ENCODE measurements at regions not wholly inside any gene's neighbourhood (a gene's known extent, or its start where the extent isn't known, plus 50 kb on each side); places are given as distances from the start of the nearest gene placed in this dataset.

GRCh38 chr12:123069436-123070266 is 81.2 kb downstream of the PITPNM2 start (continued):
- TF ChIP-seq ASH2L (IDR thresholded peaks at IDR 0.05; ENCODE audit: insufficient read length, low read depth, low read length), result peak; percentile 59
- no peak for TF ChIP-seq SYNCRIP (IDR thresholded peaks at IDR 0.05; ENCODE audit: insufficient read depth, low read depth, low read length)
- TF ChIP-seq RXRA (CRISPR knock-in tag; IDR thresholded peaks at IDR 0.05), result 0 out of 2 replicates have a peak, but pooled peaks have one; percentile 3
- no peak for TF ChIP-seq CREBL2 (CRISPR knock-in tag; IDR thresholded peaks at IDR 0.05; ENCODE audit: borderline replicate concordance)
- TF ChIP-seq CEBPB (IDR thresholded peaks at IDR 0.05; ENCODE audit: borderline replicate concordance, low read depth, low read length), result peak; percentile 31; the same call in 1 of the 2 replicates
- peak; percentile 22; the same call in 1 of the 2 replicates for TF ChIP-seq IKZF5 (CRISPR knock-in tag; IDR thresholded peaks at IDR 0.05)
- TF ChIP-seq NKX3-1 (CRISPR knock-in tag; IDR thresholded peaks at IDR 0.05), result no peak
- TF ChIP-seq TAF15 (IDR thresholded peaks at IDR 0.05; ENCODE audit: low read depth, low read length, poor library complexity, severe bottlenecking), result no peak
- TF ChIP-seq ZNF749 (CRISPR knock-in tag; IDR thresholded peaks at IDR 0.05; ENCODE audit: borderline replicate concordance), result no peak
- no peak for TF ChIP-seq ZNF776 (CRISPR knock-in tag; IDR thresholded peaks at IDR 0.05)
- 0 out of 2 replicates have a peak, but pooled peaks have one; percentile 22 for TF ChIP-seq ZNF280D (CRISPR knock-in tag; IDR thresholded peaks at IDR 0.05)
- TF ChIP-seq ZNF605 (CRISPR knock-in tag; IDR thresholded peaks at IDR 0.05), result peak; percentile 41; the same call in 1 of the 2 replicates
- 0 out of 2 replicates have a peak, but pooled peaks have one; percentile 29 for TF ChIP-seq SMAD3 (CRISPR knock-in tag; IDR thresholded peaks at IDR 0.05)
- no peak for TF ChIP-seq ZNF354B (CRISPR knock-in tag; IDR thresholded peaks at IDR 0.05)
- TF ChIP-seq ZBTB33 (CRISPR knock-in tag; IDR thresholded peaks at IDR 0.05), result no peak
- TF ChIP-seq LRRFIP1 (CRISPR knock-in tag; conservative IDR thresholded peaks at IDR 0.05), result no peak
- 0 out of 2 replicates have a peak, but pooled peaks have one; percentile 7 for TF ChIP-seq TFAP4 (IDR thresholded peaks at IDR 0.05; ENCODE audit: borderline replicate concordance, low read depth)

Data from HepG2 (cell line).